ENCODE measurements at regions not wholly inside any gene's neighbourhood (a gene's known extent, or its start where the extent isn't known, plus 50 kb on each side); places are given as distances from the start of the nearest gene placed in this dataset.

- Histone ChIP-seq H3K9ac (ENCODE audit: insufficient read depth, low read length) (no peak overlapping the region), H3K4me2 (ENCODE audit: extremely low read depth, insufficient read depth, low read length) (no peak overlapping the region), H3K27me3 (ENCODE audit: control insufficient read depth, insufficient read depth, low read length) (no peaks in the 10 kb centered on the region), H3K36me3 (ENCODE audit: control insufficient read depth, insufficient read depth, low read length) (no peaks in the 10 kb centered on the region), H3K79me2 (ENCODE audit: control insufficient read depth, insufficient read depth, low read length) (no peaks in the 10 kb centered on the region), H3K4me3 (replicated peaks in 1 of 4; ENCODE audit: control extremely low read depth in 1 of 4, insufficient read depth in 1 of 4, low read depth in 3 of 4, low read length in 4 of 4) (no peak overlapping the region), H2AFZ (ENCODE audit: low read length) (no peak overlapping the region), H3K27ac (ENCODE audit: insufficient read depth, low read length) (no peak overlapping the region), H4K20me1 (ENCODE audit: control insufficient read depth, extremely low read depth, insufficient read depth, low read length) (no peaks in the 10 kb centered on the region), H3K4me1 (ENCODE audit: control insufficient read depth, extremely low read depth, insufficient read depth, low read length) (no peaks in the 10 kb centered on the region), H3K9me3 (ENCODE audit: control insufficient read depth, insufficient read depth, low read depth, low read length) (no peaks in the 10 kb centered on the region)
- DNase-seq (ENCODE audit: low read depth in 2 of 2) = peak; percentile 1 to 16
- TF ChIP-seq CTCF (conservative IDR thresholded peaks at IDR 0.05 in 1 of 2, IDR thresholded peaks at IDR 0.05 in 1 of 2; ENCODE audit: low read depth in 1 of 2, low read length in 2 of 2) (no peak), EZH2 (IDR thresholded peaks at IDR 0.05; ENCODE audit: low read length, missing control alignments) (no peak)
These were observed 167.2 kb downstream of the EVX1 start for GRCh38 chr7:27409776-27410175.

- Histone ChIP-seq H3K9ac (ENCODE audit: insufficient read depth, low read length) (no peak overlapping the region), H3K79me2 (ENCODE audit: control insufficient read depth, insufficient read depth, low read length) (no peaks in the 10 kb centered on the region), H3K4me1 (ENCODE audit: control insufficient read depth, extremely low read depth, insufficient read depth, low read length) (no peaks in the 10 kb centered on the region), H3K36me3 (ENCODE audit: control insufficient read depth, insufficient read depth, low read length) (no peaks in the 10 kb centered on the region), H3K9me3 (ENCODE audit: control insufficient read depth, insufficient read depth, low read depth, low read length) (no peaks in the 10 kb centered on the region), H2AFZ (ENCODE audit: low read length) (no peak overlapping the region), H4K20me1 (ENCODE audit: control insufficient read depth, extremely low read depth, insufficient read depth, low read length) (no peaks in the 10 kb centered on the region), H3K4me3 (replicated peaks in 1 of 4; ENCODE audit: control extremely low read depth in 1 of 4, insufficient read depth in 1 of 4, low read depth in 3 of 4, low read length in 4 of 4) (no peak overlapping the region), H3K27me3 (ENCODE audit: control insufficient read depth, insufficient read depth, low read length) (no peaks in the 10 kb centered on the region), H3K27ac (ENCODE audit: insufficient read depth, low read length) (no peak overlapping the region), H3K4me2 (ENCODE audit: extremely low read depth, insufficient read depth, low read length) (no peak overlapping the region)
- TF ChIP-seq CTCF (conservative IDR thresholded peaks at IDR 0.05 in 1 of 2, IDR thresholded peaks at IDR 0.05 in 1 of 2; ENCODE audit: low read depth in 1 of 2, low read length in 2 of 2) (no peak), EZH2 (IDR thresholded peaks at IDR 0.05; ENCODE audit: low read length, missing control alignments) (no peak)
- no peak for DNase-seq (ENCODE audit: low read depth in 2 of 2)
These were observed 168.4 kb downstream of the EVX1 start for GRCh38 chr7:27410812-27411544.

GRCh38 chr7:27412164-27412563 lies 169.6 kb downstream of the EVX1 start:
- Histone ChIP-seq H3K36me3 (ENCODE audit: control insufficient read depth, insufficient read depth, low read length) (no peaks in the 10 kb centered on the region), H4K20me1 (ENCODE audit: control insufficient read depth, extremely low read depth, insufficient read depth, low read length) (no peaks in the 10 kb centered on the region), H3K27ac (ENCODE audit: insufficient read depth, low read length) (no peak overlapping the region), H3K9ac (ENCODE audit: insufficient read depth, low read length) (no peak overlapping the region), H3K79me2 (ENCODE audit: control insufficient read depth, insufficient read depth, low read length) (no peaks in the 10 kb centered on the region), H2AFZ (ENCODE audit: low read length) (no peak overlapping the region), H3K4me1 (ENCODE audit: control insufficient read depth, extremely low read depth, insufficient read depth, low read length) (no peaks in the 10 kb centered on the region), H3K27me3 (ENCODE audit: control insufficient read depth, insufficient read depth, low read length) (no peaks in the 10 kb centered on the region), H3K4me3 (replicated peaks in 1 of 4; ENCODE audit: control extremely low read depth in 1 of 4, insufficient read depth in 1 of 4, low read depth in 3 of 4, low read length in 4 of 4) (no peak overlapping the region), H3K9me3 (ENCODE audit: control insufficient read depth, insufficient read depth, low read depth, low read length) (no peaks in the 10 kb centered on the region), H3K4me2 (ENCODE audit: extremely low read depth, insufficient read depth, low read length) (no peak overlapping the region)
- no peak for DNase-seq (ENCODE audit: low read depth in 2 of 2)
- TF ChIP-seq EZH2 (IDR thresholded peaks at IDR 0.05; ENCODE audit: low read length, missing control alignments) (no peak), CTCF (conservative IDR thresholded peaks at IDR 0.05 in 1 of 2, IDR thresholded peaks at IDR 0.05 in 1 of 2; ENCODE audit: low read depth in 1 of 2, low read length in 2 of 2) (no peak)

Data from fibroblast of lung (primary cell).